Epithelial cell of esophagus (primary cell): ENCODE measurements at regions not wholly inside any gene's neighbourhood (a gene's known extent, or its start where the extent isn't known, plus 50 kb on each side); places are given as distances from the start of the nearest gene placed in this dataset.

Experiments used
- DNase-seq: peaks from one replicate; pipeline ENCODE4 v3.0.0; 2010; ENCODE audit warnings: low read depth
- H3K4me3 ChIP-seq: 2 replicates; pipeline ENCODE4 v1.5.1; 2011; ENCODE audit warnings: mild to moderate bottlenecking, low read length, control low read depth
- TF ChIP-seq, protein P1 (sequence below): IDR thresholded peaks from 2 replicates; pipeline ENCODE4 v1.5.1; 2011; ENCODE audit warnings: low read depth, mild to moderate bottlenecking, low read length, control low read depth, inconsistent platforms; ENCODE audit not compliant: insufficient read depth; ENCODE audit errors: missing control alignments

DNA sequence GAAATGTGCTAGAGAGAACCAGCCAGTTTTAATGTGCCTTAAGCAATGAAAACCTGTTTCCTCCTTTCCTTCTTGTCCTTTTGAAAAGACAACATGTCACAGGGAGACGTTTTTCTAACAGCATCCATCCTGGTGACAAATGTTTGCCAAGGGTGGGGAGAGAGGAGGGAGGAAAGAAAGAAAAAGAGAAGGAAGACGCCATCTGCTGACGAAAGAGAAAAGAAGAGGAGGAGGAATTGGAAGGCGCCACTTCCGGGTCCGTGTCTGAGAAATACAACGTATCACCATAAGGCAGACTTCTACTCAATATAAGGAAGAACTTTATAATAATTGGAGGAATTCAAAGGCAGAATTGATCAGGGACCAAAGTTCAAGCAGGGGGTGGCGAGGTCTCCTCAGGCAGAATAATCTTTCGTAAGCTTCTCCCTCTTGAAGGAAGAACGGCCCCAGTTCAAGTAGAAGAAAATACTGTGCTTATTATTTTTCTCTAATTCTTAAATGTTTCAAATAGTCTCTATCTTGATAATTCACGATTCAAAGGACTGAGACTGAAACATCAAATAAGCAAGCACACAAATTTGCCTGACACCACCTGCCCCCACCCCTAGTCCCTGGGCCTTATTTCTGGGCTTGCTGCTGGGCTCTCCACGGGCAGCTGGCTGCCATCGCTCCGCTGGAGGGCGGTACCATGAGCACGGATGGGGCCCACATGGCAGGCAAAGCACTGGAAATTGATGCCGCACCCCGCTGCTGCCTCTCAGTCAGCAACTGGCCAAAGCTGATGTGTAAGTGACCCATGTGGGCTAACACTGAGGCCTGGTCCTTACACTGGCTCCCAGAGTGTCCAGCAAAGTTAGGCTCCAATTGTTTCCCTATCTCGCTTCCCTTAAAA, 273.7 kb upstream of the KLF14 start:
- TF ChIP-seq, protein P1, sequence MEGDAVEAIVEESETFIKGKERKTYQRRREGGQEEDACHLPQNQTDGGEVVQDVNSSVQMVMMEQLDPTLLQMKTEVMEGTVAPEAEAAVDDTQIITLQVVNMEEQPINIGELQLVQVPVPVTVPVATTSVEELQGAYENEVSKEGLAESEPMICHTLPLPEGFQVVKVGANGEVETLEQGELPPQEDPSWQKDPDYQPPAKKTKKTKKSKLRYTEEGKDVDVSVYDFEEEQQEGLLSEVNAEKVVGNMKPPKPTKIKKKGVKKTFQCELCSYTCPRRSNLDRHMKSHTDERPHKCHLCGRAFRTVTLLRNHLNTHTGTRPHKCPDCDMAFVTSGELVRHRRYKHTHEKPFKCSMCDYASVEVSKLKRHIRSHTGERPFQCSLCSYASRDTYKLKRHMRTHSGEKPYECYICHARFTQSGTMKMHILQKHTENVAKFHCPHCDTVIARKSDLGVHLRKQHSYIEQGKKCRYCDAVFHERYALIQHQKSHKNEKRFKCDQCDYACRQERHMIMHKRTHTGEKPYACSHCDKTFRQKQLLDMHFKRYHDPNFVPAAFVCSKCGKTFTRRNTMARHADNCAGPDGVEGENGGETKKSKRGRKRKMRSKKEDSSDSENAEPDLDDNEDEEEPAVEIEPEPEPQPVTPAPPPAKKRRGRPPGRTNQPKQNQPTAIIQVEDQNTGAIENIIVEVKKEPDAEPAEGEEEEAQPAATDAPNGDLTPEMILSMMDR = peak; percentile 67
- H3K4me3 ChIP-seq = no peak overlapping the region
- DNase-seq = peak; percentile 84

GRCh38 chr7:131008840-131009711, 275.1 kb upstream of the KLF14 start:
- TF ChIP-seq, protein P1 = no peak
- DNase-seq = no peak

DNA sequence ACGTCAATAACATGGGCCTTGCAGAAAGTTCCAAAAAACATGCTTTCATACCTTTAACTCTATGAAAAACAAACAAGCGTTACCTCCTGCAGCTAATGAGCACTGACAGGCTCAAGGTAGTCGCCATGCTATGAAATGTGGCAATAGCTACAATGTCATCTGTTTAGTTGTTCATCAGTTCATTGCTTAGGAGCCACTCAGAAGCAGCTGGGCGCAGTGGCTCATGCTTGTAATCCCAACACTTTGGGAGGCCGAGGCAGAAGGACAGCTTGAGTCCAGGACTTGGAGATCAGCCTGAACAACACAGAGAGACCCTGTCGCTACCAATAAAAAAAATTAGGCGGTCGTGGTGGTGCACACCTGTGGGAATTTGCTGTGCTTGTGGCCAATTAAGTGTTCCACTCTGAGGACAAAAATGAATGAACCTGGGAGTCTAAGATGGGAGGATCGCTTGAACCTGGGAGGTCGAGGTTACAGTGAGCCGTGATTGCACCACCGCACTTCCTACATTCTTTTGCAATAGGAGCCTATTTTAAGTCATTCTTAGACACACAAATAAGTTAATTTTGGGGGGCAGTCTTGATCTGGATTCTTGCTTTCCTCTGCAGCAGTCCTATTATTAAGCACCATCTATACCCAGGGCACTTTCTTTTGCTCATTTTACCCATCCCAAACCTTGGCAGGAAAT, 276.2 kb upstream of the KLF14 start:
- no peak for DNase-seq
- H3K4me3 ChIP-seq = no peak overlapping the region
- TF ChIP-seq, protein P1 = no peak

More at GRCh38 chr7:131008840-131009711, 275.1 kb upstream of the KLF14 start:
- H3K4me3 ChIP-seq = no peak overlapping the region

DNA sequence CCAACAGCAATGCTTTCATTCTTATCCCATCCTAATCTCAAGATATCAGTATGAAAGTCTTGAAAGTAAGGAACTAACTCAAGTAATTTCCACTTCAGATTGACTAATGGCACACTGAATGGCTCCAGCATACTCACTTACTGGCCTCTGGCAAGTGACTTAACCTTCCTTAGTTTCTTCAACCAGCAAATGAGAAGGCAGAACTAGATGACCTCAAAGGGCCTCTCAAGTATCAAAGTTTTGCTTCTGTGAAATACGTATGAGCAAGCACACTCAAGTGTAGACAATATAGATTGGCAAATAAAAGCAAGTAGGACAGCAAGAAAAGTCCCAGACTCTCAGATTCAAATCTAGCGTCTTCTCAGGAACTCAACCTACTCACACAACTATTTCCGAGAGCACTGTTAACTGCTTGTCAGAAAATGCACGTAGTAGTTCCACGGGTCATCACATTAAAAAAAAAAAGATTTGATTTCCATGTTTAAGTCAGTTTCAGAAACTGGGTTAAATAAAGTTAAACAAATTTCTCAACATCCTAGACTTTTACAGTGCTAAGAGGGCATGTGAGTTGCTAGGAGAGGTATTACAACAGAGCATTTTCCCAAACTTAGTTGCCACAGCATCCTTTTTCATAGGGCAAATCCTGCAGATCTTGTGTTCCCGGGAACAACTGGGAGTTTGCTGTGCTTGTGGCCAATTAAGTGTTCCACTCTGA, 276.9 kb upstream of the KLF14 start:
- TF ChIP-seq, protein P1 = no peak
- H3K4me3 ChIP-seq = no peak overlapping the region
- peak; percentile 57 for DNase-seq

- no peak for DNase-seq
- no peak overlapping the region for H3K4me3 ChIP-seq
- TF ChIP-seq, protein P1 = no peak
Measured at GRCh38 chr7:131011432-131011742, 277.4 kb upstream of the KLF14 start.

GRCh38 chr7:131011976-131012375, 278.0 kb upstream of the KLF14 start:
- H3K4me3 ChIP-seq = no peak overlapping the region
- TF ChIP-seq, protein P1 = no peak
- DNase-seq = peak; percentile 74
